GM12878 (cell line): ENCODE measurements at regions not wholly inside any gene's neighbourhood (a gene's known extent, or its start where the extent isn't known, plus 50 kb on each side); places are given as distances from the start of the nearest gene placed in this dataset.

Source experiments
- ATAC-seq: fragments of 200-7000 bp; cut with Tn5 transposase; 3 replicates; pipeline ENCODE4 v1.9.1; 2020; ENCODE audit warnings: mild to moderate bottlenecking, moderate library complexity
- BruUV-seq: library from RNA; stranded (reverse); fragments of 400-500 nt; replicated peaks from 2 replicates; lab custom pipeline; 2021; lab: Mats Ljungman, UMichigan
- CTCF ChIA-PET: fragments of 300-600 bp; sonication (Branson Sonifier 250); formaldehyde crosslinking; extraction: SDS; loops from one replicate; lab custom pipeline; 2021; ENCODE audit warnings: inconsistent platforms; lab: Yijun Ruan, JAX
- POLR2A ChIA-PET: fragments of 350-600 bp; formaldehyde crosslinking; extraction: SDS; loops from one replicate; lab custom pipeline; 2021; ENCODE audit warnings: inconsistent platforms; lab: Charles Lee
- RAD21 ChIA-PET: fragments of 300-600 bp; sonication (Branson Sonifier 250); formaldehyde crosslinking; loops from one replicate; lab custom pipeline; 2023; ENCODE audit warnings: antibody characterized with exemption; ENCODE audit not compliant: unreplicated experiment; lab: Charles Lee
- SMC1A ChIA-PET: fragments of 300-600 bp; sonication (Branson Sonifier 250); formaldehyde crosslinking; loops from one replicate; lab custom pipeline; 2023; ENCODE audit not compliant: unreplicated experiment, uncharacterized antibody; lab: Charles Lee
- DNase-seq: peaks from one replicate; pipeline ENCODE4 v3.0.0-alpha.2; 2011; ENCODE audit warnings: low read depth, low spot score
- FAIRE-seq: peaks from 3 replicates; lab custom pipeline; 2011; peaks lifted over from hg19 to GRCh38; lab: Jason Lieb, UNC
- H2AFZ ChIP-seq: 2 replicates; pipeline ENCODE4 v1.6.0; 2011; ENCODE audit warnings: low read depth, low read length, control low read depth; ENCODE audit not compliant: control insufficient read depth
- H3K27ac ChIP-seq: 2 replicates; pipeline ENCODE4 v1.5.1; 2011; ENCODE audit warnings: control low read depth; ENCODE audit not compliant: control insufficient read depth, insufficient read depth
- H3K27me3 ChIP-seq, 2 experiments: replicated peaks in 1 of 2; 2 replicates each; pipeline versions ENCODE4 v1.6.0 to v1.6.1; 2011; ENCODE audit warnings: low read length in 1 of 2; ENCODE audit not compliant: control insufficient read depth in 2 of 2, insufficient read depth in 2 of 2
- H3K36me3 ChIP-seq, 2 experiments: 2 replicates each; pipeline ENCODE4 v1.5.1; 2011; ENCODE audit warnings: low read length in 1 of 2; ENCODE audit not compliant: control insufficient read depth in 2 of 2, insufficient read depth in 2 of 2
- H3K4me1 ChIP-seq: 2 replicates; pipeline ENCODE4 v1.6.1; 2011; ENCODE audit warnings: mild to moderate bottlenecking, low read length, moderate library complexity, mixed read lengths; ENCODE audit not compliant: control insufficient read depth, insufficient read depth
- H3K4me2 ChIP-seq: 2 replicates; pipeline ENCODE4 v1.6.0; 2011; ENCODE audit warnings: control low read depth; ENCODE audit not compliant: control insufficient read depth, insufficient read depth
- H3K4me3 ChIP-seq: fragments of 200-600 bp; sonication (generic); 2 replicates; pipeline ENCODE4 v1.5.1; 2016
- H3K79me2 ChIP-seq: 2 replicates; pipeline ENCODE4 v1.6.0; 2011; ENCODE audit warnings: low read length; ENCODE audit not compliant: control insufficient read depth, insufficient read depth
- H3K9ac ChIP-seq: 2 replicates; pipeline ENCODE4 v1.8.0; 2011; ENCODE audit warnings: low read length, control low read depth, mixed read lengths; ENCODE audit not compliant: control insufficient read depth, insufficient read depth
- H3K9me3 ChIP-seq: replicated peaks from 3 replicates; pipeline ENCODE4 v1.5.1; 2011; ENCODE audit warnings: mild to moderate bottlenecking, low read length; ENCODE audit not compliant: control insufficient read depth, insufficient read depth
- H4K20me1 ChIP-seq: 2 replicates; pipeline ENCODE4 v1.6.0; 2011; ENCODE audit not compliant: control insufficient read depth, insufficient read depth
- HDGF ChIP-seq: fragments of 450-650 bp; IDR thresholded peaks from 2 replicates; pipeline ENCODE4 v1.6.1; 2016; ENCODE audit warnings: antibody characterized with exemption
- KLF5 ChIP-seq: fragments of 450-650 bp; IDR thresholded peaks from 2 replicates; pipeline ENCODE4 v1.6.1; 2014; ENCODE audit warnings: mild to moderate bottlenecking; ENCODE audit not compliant: partially characterized antibody
- SP1 ChIP-seq: IDR thresholded peaks from one replicate; pipeline ENCODE4 v1.6.1; 2011; ENCODE audit warnings: low read depth, low read length
- SUZ12 ChIP-seq: fragments of 200-600 bp; sonication (generic); IDR thresholded peaks from one replicate; pipeline ENCODE4 v1.6.1; 2018; ENCODE audit warnings: antibody characterized with exemption, mild to moderate bottlenecking; ENCODE audit not compliant: unreplicated experiment
- TCF7 ChIP-seq: IDR thresholded peaks from 2 replicates; pipeline ENCODE4 v1.6.1; 2014; ENCODE audit warnings: antibody characterized with exemption, borderline replicate concordance
- ZNF217 ChIP-seq: fragments of 450-650 bp; IDR thresholded peaks from 2 replicates; pipeline ENCODE4 v1.6.1; 2017; ENCODE audit warnings: antibody characterized with exemption, mild to moderate bottlenecking
- WGBS: methylation state at CpG from one replicate; pipeline ENCODE4 v1.1.6; 2016; ENCODE audit warnings: low lambda C conversion rate; ENCODE audit not compliant: insufficient replicate concordance, insufficient coverage; ENCODE audit errors: missing lambda C conversion rate; 5-methylcytosine and 5-hydroxymethylcytosine counted together
- in situ Hi-C: fragments of 300-500 bp; cut with MboI; formaldehyde crosslinking; loops from 9 replicates; pipeline ENCODE4 v1.14.3; 2018; ENCODE audit warnings: mixed read lengths
- intact Hi-C: fragments of 100-400 bp; cut with micrococcal nuclease; formaldehyde crosslinking; loops from one replicate; pipeline ENCODE4 v1.14.2; 2022; ENCODE audit not compliant: unreplicated experiment
- TF ChIP-seq, protein P1 (sequence below): IDR thresholded peaks from 2 replicates; pipeline ENCODE4 v1.6.1; 2012; ENCODE audit warnings: low read depth, low read length, improper control_type of control experiment
- TF ChIP-seq, protein P2 (sequence below): fragments of 450-650 bp; IDR thresholded peaks from 2 replicates; pipeline ENCODE4 v1.6.1; 2016; ENCODE audit warnings: mild to moderate bottlenecking, moderate library complexity, borderline replicate concordance
- TF ChIP-seq, protein P3 (sequence below): fragments of 450-650 bp; IDR thresholded peaks from 2 replicates; pipeline ENCODE4 v1.6.1; 2018; ENCODE audit warnings: mild to moderate bottlenecking, low read depth, moderate library complexity; ENCODE audit not compliant: partially characterized antibody
- TF ChIP-seq, protein P4 (sequence below), 3 experiments: IDR thresholded peaks in 2 of 3; conservative IDR thresholded peaks in 1 of 3; 2 replicates each; pipeline ENCODE4 v1.5.1; 2011; ENCODE audit warnings: low read depth in 3 of 3, low read length in 3 of 3, mild to moderate bottlenecking in 3 of 3, control low read depth in 2 of 3, moderate library complexity in 2 of 3, inconsistent platforms in 1 of 3, mixed read lengths in 1 of 3; ENCODE audit not compliant: control insufficient read depth in 2 of 3, insufficient read depth in 1 of 3; ENCODE audit errors: extremely low read depth in 1 of 3
- TF ChIP-seq, protein P5 (sequence below): fragments of 450-650 bp; IDR thresholded peaks from 2 replicates; pipeline ENCODE4 v1.6.1; 2017; ENCODE audit warnings: antibody characterized with exemption, mild to moderate bottlenecking, moderate library complexity

DNA sequence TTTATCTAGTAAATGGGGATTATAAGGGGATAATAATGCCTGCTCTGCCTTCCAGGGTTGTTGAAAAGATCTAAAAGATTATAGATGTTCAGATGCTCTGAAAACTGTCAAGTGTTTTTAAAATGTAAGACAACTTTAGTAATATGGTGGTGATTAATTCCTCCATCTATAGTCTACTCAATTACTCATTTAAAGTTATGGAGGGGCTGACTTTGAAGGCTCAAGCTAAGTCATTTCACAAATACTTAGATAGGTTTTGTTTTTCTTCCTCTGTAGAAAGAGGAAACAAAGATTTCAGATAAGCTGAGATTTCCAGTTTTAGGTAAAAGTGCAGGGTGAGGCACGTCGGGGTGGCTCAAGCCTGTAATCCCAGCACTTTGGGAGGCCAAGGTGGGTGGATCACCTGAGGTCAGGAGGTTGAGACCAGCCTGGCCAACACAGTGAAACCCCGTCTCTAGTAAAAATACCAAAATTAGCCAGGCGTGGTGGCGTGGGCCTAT lies 50.5 kb upstream of the PIM1 start:
- DNase-seq (no peak), FAIRE-seq (no peak), ATAC-seq (no peak)
- H3K4me3 ChIP-seq: no peak overlapping the region
- under 1% methylated on average over 5 of the region's 5 CpGs for WGBS
- CTCF ChIA-PET: interaction anchor here (0.7 to 1.3 kb wide), 3 partner anchors 25 to 68 kb away, joined by 3 to 4 read pairs (median 4); no protein-coding TSS in a partner anchor
- no peaks in the 10 kb centered on the region for H4K20me1 ChIP-seq
- H3K27ac ChIP-seq: no peak overlapping the region
- H3K9ac ChIP-seq: no peak overlapping the region
- intact Hi-C loops (no loop called here), in situ Hi-C loops (no loop called here)
- H3K36me3 ChIP-seq: no peaks in the 10 kb centered on the region
- no peaks in the 10 kb centered on the region for H3K79me2 ChIP-seq
- peaks cover 9% of the 10 kb centered on the region for H3K4me1 ChIP-seq
- BruUV-seq: no TSS peak
- SMC1A ChIA-PET: interaction anchor here (0.6 to 1.4 kb wide), 2 partner anchors 9 to 186 kb away, joined by 3 to 4 read pairs; no protein-coding TSS in a partner anchor
- H2AFZ ChIP-seq: no peak overlapping the region
- POLR2A ChIA-PET: interaction anchor here (0.7 kb wide), 1 partner anchor 68 kb away, joined by 3 read pairs; no protein-coding TSS in a partner anchor
- H3K9me3 ChIP-seq: no peaks in the 10 kb centered on the region
- no peaks in the 10 kb centered on the region for H3K27me3 ChIP-seq
- TF ChIP-seq SP1 (no peak), TCF7 (no peak), HDGF (no peak), SUZ12 (no peak), KLF5 (no peak), ZNF217 (no peak)
- TF ChIP-seq, protein P1, sequence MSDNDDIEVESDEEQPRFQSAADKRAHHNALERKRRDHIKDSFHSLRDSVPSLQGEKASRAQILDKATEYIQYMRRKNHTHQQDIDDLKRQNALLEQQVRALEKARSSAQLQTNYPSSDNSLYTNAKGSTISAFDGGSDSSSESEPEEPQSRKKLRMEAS: no peak
- TF ChIP-seq, protein P2, sequence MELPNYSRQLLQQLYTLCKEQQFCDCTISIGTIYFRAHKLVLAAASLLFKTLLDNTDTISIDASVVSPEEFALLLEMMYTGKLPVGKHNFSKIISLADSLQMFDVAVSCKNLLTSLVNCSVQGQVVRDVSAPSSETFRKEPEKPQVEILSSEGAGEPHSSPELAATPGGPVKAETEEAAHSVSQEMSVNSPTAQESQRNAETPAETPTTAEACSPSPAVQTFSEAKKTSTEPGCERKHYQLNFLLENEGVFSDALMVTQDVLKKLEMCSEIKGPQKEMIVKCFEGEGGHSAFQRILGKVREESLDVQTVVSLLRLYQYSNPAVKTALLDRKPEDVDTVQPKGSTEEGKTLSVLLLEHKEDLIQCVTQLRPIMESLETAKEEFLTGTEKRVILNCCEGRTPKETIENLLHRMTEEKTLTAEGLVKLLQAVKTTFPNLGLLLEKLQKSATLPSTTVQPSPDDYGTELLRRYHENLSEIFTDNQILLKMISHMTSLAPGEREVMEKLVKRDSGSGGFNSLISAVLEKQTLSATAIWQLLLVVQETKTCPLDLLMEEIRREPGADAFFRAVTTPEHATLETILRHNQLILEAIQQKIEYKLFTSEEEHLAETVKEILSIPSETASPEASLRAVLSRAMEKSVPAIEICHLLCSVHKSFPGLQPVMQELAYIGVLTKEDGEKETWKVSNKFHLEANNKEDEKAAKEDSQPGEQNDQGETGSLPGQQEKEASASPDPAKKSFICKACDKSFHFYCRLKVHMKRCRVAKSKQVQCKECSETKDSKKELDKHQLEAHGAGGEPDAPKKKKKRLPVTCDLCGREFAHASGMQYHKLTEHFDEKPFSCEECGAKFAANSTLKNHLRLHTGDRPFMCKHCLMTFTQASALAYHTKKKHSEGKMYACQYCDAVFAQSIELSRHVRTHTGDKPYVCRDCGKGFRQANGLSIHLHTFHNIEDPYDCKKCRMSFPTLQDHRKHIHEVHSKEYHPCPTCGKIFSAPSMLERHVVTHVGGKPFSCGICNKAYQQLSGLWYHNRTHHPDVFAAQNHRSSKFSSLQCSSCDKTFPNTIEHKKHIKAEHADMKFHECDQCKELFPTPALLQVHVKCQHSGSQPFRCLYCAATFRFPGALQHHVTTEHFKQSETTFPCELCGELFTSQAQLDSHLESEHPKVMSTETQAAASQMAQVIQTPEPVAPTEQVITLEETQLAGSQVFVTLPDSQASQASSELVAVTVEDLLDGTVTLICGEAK: no peak
- TF ChIP-seq, protein P3, sequence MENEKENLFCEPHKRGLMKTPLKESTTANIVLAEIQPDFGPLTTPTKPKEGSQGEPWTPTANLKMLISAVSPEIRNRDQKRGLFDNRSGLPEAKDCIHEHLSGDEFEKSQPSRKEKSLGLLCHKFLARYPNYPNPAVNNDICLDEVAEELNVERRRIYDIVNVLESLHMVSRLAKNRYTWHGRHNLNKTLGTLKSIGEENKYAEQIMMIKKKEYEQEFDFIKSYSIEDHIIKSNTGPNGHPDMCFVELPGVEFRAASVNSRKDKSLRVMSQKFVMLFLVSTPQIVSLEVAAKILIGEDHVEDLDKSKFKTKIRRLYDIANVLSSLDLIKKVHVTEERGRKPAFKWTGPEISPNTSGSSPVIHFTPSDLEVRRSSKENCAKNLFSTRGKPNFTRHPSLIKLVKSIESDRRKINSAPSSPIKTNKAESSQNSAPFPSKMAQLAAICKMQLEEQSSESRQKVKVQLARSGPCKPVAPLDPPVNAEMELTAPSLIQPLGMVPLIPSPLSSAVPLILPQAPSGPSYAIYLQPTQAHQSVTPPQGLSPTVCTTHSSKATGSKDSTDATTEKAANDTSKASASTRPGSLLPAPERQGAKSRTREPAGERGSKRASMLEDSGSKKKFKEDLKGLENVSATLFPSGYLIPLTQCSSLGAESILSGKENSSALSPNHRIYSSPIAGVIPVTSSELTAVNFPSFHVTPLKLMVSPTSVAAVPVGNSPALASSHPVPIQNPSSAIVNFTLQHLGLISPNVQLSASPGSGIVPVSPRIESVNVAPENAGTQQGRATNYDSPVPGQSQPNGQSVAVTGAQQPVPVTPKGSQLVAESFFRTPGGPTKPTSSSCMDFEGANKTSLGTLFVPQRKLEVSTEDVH: no peak
- TF ChIP-seq, protein P4, sequence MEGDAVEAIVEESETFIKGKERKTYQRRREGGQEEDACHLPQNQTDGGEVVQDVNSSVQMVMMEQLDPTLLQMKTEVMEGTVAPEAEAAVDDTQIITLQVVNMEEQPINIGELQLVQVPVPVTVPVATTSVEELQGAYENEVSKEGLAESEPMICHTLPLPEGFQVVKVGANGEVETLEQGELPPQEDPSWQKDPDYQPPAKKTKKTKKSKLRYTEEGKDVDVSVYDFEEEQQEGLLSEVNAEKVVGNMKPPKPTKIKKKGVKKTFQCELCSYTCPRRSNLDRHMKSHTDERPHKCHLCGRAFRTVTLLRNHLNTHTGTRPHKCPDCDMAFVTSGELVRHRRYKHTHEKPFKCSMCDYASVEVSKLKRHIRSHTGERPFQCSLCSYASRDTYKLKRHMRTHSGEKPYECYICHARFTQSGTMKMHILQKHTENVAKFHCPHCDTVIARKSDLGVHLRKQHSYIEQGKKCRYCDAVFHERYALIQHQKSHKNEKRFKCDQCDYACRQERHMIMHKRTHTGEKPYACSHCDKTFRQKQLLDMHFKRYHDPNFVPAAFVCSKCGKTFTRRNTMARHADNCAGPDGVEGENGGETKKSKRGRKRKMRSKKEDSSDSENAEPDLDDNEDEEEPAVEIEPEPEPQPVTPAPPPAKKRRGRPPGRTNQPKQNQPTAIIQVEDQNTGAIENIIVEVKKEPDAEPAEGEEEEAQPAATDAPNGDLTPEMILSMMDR (IDR thresholded peaks at IDR 0.05 in 2 of 3, conservative IDR thresholded peaks at IDR 0.05 in 1 of 3; ENCODE audit: control insufficient read depth in 2 of 3, extremely low read depth in 1 of 3, insufficient read depth in 1 of 3, low read depth in 3 of 3, low read length in 3 of 3): no peak
- TF ChIP-seq, protein P5, sequence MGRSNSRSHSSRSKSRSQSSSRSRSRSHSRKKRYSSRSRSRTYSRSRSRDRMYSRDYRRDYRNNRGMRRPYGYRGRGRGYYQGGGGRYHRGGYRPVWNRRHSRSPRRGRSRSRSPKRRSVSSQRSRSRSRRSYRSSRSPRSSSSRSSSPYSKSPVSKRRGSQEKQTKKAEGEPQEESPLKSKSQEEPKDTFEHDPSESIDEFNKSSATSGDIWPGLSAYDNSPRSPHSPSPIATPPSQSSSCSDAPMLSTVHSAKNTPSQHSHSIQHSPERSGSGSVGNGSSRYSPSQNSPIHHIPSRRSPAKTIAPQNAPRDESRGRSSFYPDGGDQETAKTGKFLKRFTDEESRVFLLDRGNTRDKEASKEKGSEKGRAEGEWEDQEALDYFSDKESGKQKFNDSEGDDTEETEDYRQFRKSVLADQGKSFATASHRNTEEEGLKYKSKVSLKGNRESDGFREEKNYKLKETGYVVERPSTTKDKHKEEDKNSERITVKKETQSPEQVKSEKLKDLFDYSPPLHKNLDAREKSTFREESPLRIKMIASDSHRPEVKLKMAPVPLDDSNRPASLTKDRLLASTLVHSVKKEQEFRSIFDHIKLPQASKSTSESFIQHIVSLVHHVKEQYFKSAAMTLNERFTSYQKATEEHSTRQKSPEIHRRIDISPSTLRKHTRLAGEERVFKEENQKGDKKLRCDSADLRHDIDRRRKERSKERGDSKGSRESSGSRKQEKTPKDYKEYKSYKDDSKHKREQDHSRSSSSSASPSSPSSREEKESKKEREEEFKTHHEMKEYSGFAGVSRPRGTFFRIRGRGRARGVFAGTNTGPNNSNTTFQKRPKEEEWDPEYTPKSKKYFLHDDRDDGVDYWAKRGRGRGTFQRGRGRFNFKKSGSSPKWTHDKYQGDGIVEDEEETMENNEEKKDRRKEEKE: no peak
- RAD21 ChIA-PET: no interaction called here
- H3K4me2 ChIP-seq: no peak overlapping the region
